IMR-90 (cell line): ENCODE measurements at regions not wholly inside any gene's neighbourhood (a gene's known extent, or its start where the extent isn't known, plus 50 kb on each side); places are given as distances from the start of the nearest gene placed in this dataset.

Experiments used
- ATAC-seq: fragments of 200-7000 bp; cut with Tn5 transposase; 2 replicates; pipeline ENCODE4 v1.9.1; 2020; ENCODE audit warnings: low read depth, mild to moderate bottlenecking, moderate library complexity
- BruUV-seq: library from RNA; stranded (reverse); fragments of 400-500 nt; replicated peaks from 2 replicates; lab custom pipeline; 2021; lab: Mats Ljungman, UMichigan
- CTCF ChIA-PET: fragments of 300-600 bp; formaldehyde crosslinking; extraction: SDS; loops from one replicate; lab custom pipeline; 2021; ENCODE audit warnings: antibody characterized with exemption; lab: Yijun Ruan, JAX
- POLR2A ChIA-PET: fragments of 300-600 bp; sonication (Branson Sonifier 250); formaldehyde crosslinking; loops from one replicate; lab custom pipeline; 2022; ENCODE audit warnings: antibody characterized with exemption; ENCODE audit not compliant: unreplicated experiment; lab: Charles Lee
- DNase-seq: peaks from one replicate; pipeline ENCODE4 v3.0.0; 2013
- H2AFZ ChIP-seq: replicated peaks from 2 replicates; pipeline ENCODE3; 2013; ENCODE audit warnings: low read length, mild to moderate bottlenecking; ENCODE audit not compliant: poor library complexity
- H2AK5ac ChIP-seq: 2 replicates; pipeline ENCODE4 v1.6.1; 2013; ENCODE audit warnings: low read depth, low read length, inconsistent platforms
- H2AK9ac ChIP-seq: replicated peaks from 2 replicates; pipeline ENCODE3; 2013; ENCODE audit warnings: mild to moderate bottlenecking, low read depth, low read length, moderate library complexity; ENCODE audit not compliant: poor library complexity
- H2BK120ac ChIP-seq: 2 replicates; pipeline ENCODE4 v1.6.1; 2013; ENCODE audit warnings: low read depth, low read length, inconsistent platforms
- H2BK15ac ChIP-seq: 3 replicates; pipeline ENCODE4 v1.6.1; 2013; ENCODE audit warnings: low read depth, low read length, inconsistent platforms
- H2BK20ac ChIP-seq: 2 replicates; pipeline ENCODE4 v1.6.1; 2013; ENCODE audit warnings: low read depth, mild to moderate bottlenecking, inconsistent platforms, low read length, moderate library complexity
- H2BK5ac ChIP-seq: 2 replicates; pipeline ENCODE4 v1.6.1; 2013; ENCODE audit warnings: mild to moderate bottlenecking, low read depth, low read length, inconsistent platforms; ENCODE audit not compliant: poor library complexity, severe bottlenecking
- H3K14ac ChIP-seq: replicated peaks from 2 replicates; pipeline ENCODE4 v1.6.1; 2013; ENCODE audit warnings: low read depth, low read length, inconsistent platforms
- H3K18ac ChIP-seq: 2 replicates; pipeline ENCODE4 v1.6.1; 2013; ENCODE audit warnings: low read depth, low read length, control low read depth
- H3K23ac ChIP-seq: 2 replicates; pipeline ENCODE4 v1.6.1; 2013; ENCODE audit warnings: low read depth, low read length, inconsistent platforms
- H3K27ac ChIP-seq: 2 replicates; pipeline ENCODE4 v1.5.1; 2013; ENCODE audit warnings: mild to moderate bottlenecking, control low read depth, low read length; ENCODE audit not compliant: insufficient read depth
- H3K27me3 ChIP-seq: 2 replicates; pipeline ENCODE4 v1.6.1; 2013; ENCODE audit warnings: low read length; ENCODE audit not compliant: control insufficient read depth, insufficient read depth
- H3K36me3 ChIP-seq: 2 replicates; pipeline ENCODE4 v1.6.1; 2013; ENCODE audit warnings: low read length, mixed read lengths; ENCODE audit not compliant: control insufficient read depth, insufficient read depth
- H3K4ac ChIP-seq: 2 replicates; pipeline ENCODE4 v1.6.1; 2013; ENCODE audit warnings: low read depth, low read length, inconsistent platforms
- H3K4me1 ChIP-seq: 2 replicates; pipeline ENCODE4 v1.6.1; 2013; ENCODE audit warnings: low read length, mixed read lengths; ENCODE audit not compliant: control insufficient read depth, insufficient read depth
- H3K4me2 ChIP-seq: 2 replicates; pipeline ENCODE4 v1.6.1; 2013; ENCODE audit warnings: low read depth, mild to moderate bottlenecking, control low read depth, low read length, moderate library complexity
- H3K4me3 ChIP-seq: 2 replicates; pipeline ENCODE4 v1.5.1; 2013; ENCODE audit warnings: low read depth, mild to moderate bottlenecking, control low read depth, low read length, moderate library complexity; ENCODE audit not compliant: insufficient read depth
- H3K56ac ChIP-seq: 2 replicates; pipeline ENCODE4 v1.6.1; 2013; ENCODE audit warnings: low read length, inconsistent platforms; ENCODE audit not compliant: insufficient read depth; ENCODE audit errors: extremely low read depth
- H3K79me1 ChIP-seq, 2 experiments: 2 replicates each; pipeline ENCODE4 v1.6.1; 2013; ENCODE audit warnings: low read length in 2 of 2, inconsistent platforms in 1 of 2, low read depth in 1 of 2
- H3K9ac ChIP-seq: 2 replicates; pipeline ENCODE4 v1.6.1; 2013; ENCODE audit warnings: low read depth, low read length, control low read depth
- H3K9me1 ChIP-seq: 2 replicates; pipeline ENCODE4 v1.6.1; 2013; ENCODE audit warnings: low read length, inconsistent platforms; ENCODE audit not compliant: insufficient read depth
- H3K9me3 ChIP-seq: 2 replicates; pipeline ENCODE4 v1.6.1; 2013; ENCODE audit warnings: low read length; ENCODE audit not compliant: control insufficient read depth, insufficient read depth
- H4K20me1 ChIP-seq: 2 replicates; pipeline ENCODE4 v1.6.1; 2013; ENCODE audit warnings: low read length, inconsistent platforms; ENCODE audit not compliant: insufficient read depth
- H4K5ac ChIP-seq: 2 replicates; pipeline ENCODE4 v1.6.1; 2013; ENCODE audit warnings: mild to moderate bottlenecking, low read depth, low read length, control low read depth
- H4K8ac ChIP-seq, 2 experiments: 2 replicates each; pipeline ENCODE4 v1.6.1; 2013; ENCODE audit warnings: low read depth in 2 of 2, low read length in 2 of 2, control low read depth in 1 of 2, inconsistent platforms in 1 of 2
- H4K91ac ChIP-seq: 2 replicates; pipeline ENCODE4 v1.6.1; 2013; ENCODE audit warnings: low read depth, low read length, inconsistent platforms; ENCODE audit not compliant: insufficient read depth
- BHLHE40 ChIP-seq: fragments of 150-350 bp; IDR thresholded peaks from 2 replicates; pipeline ENCODE4 v1.6.1; 2016; ENCODE audit warnings: mild to moderate bottlenecking, low read depth, low read length
- CEBPB ChIP-seq: IDR thresholded peaks from 2 replicates; pipeline ENCODE4 v1.6.1; 2012; ENCODE audit warnings: low read depth, low read length, improper control_type of control experiment
- CHD1 ChIP-seq: IDR thresholded peaks from 2 replicates; pipeline ENCODE4 v1.6.1; 2012; ENCODE audit warnings: low read depth, low read length, improper control_type of control experiment
- FOS ChIP-seq: fragments of 150-350 bp; IDR thresholded peaks from 2 replicates; pipeline ENCODE4 v1.6.1; 2016; ENCODE audit warnings: low read depth, low read length
- MAFK ChIP-seq: IDR thresholded peaks from 2 replicates; pipeline ENCODE4 v1.6.1; 2012; ENCODE audit warnings: low read depth, low read length, improper control_type of control experiment
- MAZ ChIP-seq: IDR thresholded peaks from 2 replicates; pipeline ENCODE4 v1.6.1; 2012; ENCODE audit warnings: low read depth, mild to moderate bottlenecking, low read length, improper control_type of control experiment, moderate library complexity, borderline replicate concordance
- POLR2A ChIP-seq: IDR thresholded peaks from 2 replicates; pipeline ENCODE4 v1.6.1; 2012; ENCODE audit warnings: mild to moderate bottlenecking, low read depth, low read length
- RAD21 ChIP-seq: IDR thresholded peaks from 2 replicates; pipeline ENCODE4 v1.6.1; 2012; ENCODE audit warnings: low read length, improper control_type of control experiment
- RFX5 ChIP-seq: IDR thresholded peaks from 2 replicates; pipeline ENCODE4 v1.8.0; 2012; ENCODE audit warnings: low read depth, mild to moderate bottlenecking, low read length, moderate library complexity
- SMC3 ChIP-seq: fragments of 150-350 bp; IDR thresholded peaks from 2 replicates; pipeline ENCODE4 v1.6.1; 2016; ENCODE audit warnings: low read depth, mild to moderate bottlenecking, antibody characterized with exemption, low read length, moderate library complexity
- WGBS, 2 experiments: methylation state at CpG; one replicate each; pipeline versions ENCODE4 v1.1.5 to v1.1.7; 2013; ENCODE audit warnings: missing lambda C conversion rate in 2 of 2; ENCODE audit not compliant: insufficient read length in 1 of 2; ENCODE audit errors: extremely low coverage in 2 of 2; 5-methylcytosine and 5-hydroxymethylcytosine counted together
- dilution Hi-C: fragments of 300-500 bp; cut with HindIII; formaldehyde crosslinking; loops from one replicate; pipeline ENCODE4 v1.14.3; 2018; ENCODE audit warnings: low sequenced_read_pairs; ENCODE audit not compliant: unreplicated experiment
- in situ Hi-C: fragments of 300-500 bp; cut with MboI; formaldehyde crosslinking; loops from 3 replicates; pipeline ENCODE4 v1.14.3; 2019; ENCODE audit warnings: low sequenced_read_pairs, inconsistent platforms, mixed read lengths
- intact Hi-C: fragments of 100-400 bp; cut with micrococcal nuclease; formaldehyde crosslinking; loops from 2 replicates; pipeline ENCODE4 v1.10.0; 2022
- TF ChIP-seq, protein P1 (sequence below): fragments of 150-350 bp; IDR thresholded peaks from 2 replicates; pipeline ENCODE4 v1.6.1; 2017; ENCODE audit warnings: mild to moderate bottlenecking, antibody characterized with exemption, low read length, low read depth

DNA sequence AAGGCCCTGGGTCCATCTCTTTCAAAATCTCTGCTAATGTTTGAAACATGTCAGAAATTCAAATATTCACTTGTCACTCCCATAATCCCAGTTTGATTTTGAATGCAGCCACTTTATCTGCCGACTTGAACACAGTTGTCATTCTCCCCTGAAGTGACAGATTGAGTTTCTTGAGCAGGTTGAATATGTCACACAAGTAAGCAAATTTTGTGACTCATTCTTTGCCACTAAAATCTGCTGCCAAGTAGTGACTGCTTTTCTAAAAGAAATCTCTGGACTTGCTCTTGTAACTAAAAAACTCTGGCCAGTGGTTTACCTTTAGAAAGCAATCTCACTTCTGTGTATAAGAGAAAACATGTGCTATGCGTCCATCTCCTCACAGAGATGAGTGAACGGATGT lies 357.1 kb downstream of the LMO7 start:
- Histone ChIP-seq H2BK20ac (no peak overlapping the region), H3K4me2 (no peak overlapping the region), H3K79me1 (no peaks in the 10 kb centered on the region), H3K4ac (no peak overlapping the region), H2BK120ac (no peak overlapping the region), H2AK9ac (no peak overlapping the region), H4K91ac (no peak overlapping the region), H2BK5ac (no peak overlapping the region), H3K9me1 (no peaks in the 10 kb centered on the region), H3K4me3 (no peak overlapping the region), H4K20me1 (no peaks in the 10 kb centered on the region), H3K18ac (no peak overlapping the region), H3K4me1 (no peaks in the 10 kb centered on the region), H4K5ac (no peak overlapping the region), H3K36me3 (no peaks in the 10 kb centered on the region), H3K9ac (no peak overlapping the region), H3K23ac (no peak overlapping the region), H3K9me3 (no peaks in the 10 kb centered on the region), H3K27me3 (no peaks in the 10 kb centered on the region; the same call in 1 of the 2 replicates), H3K14ac (no peak overlapping the region), H2BK15ac (no peak overlapping the region), H3K56ac (no peak overlapping the region), H2AFZ (no peak overlapping the region), H4K8ac (no peak overlapping the region), H3K27ac (no peak overlapping the region), H2AK5ac (no peak overlapping the region)
- WGBS, 2 experiments: no CpG with 5 or more reads among the region's 3 CpGs
- in situ Hi-C loops: no loop called here
- DNase-seq: no peak
- POLR2A ChIA-PET: no interaction called here
- CTCF ChIA-PET: no interaction called here
- ATAC-seq: no peak
- BruUV-seq: no TSS peak
- TF ChIP-seq POLR2A (no peak), SMC3 (no peak), CHD1 (no peak), MAZ (no peak), RFX5 (no peak), CEBPB (no peak), RAD21 (no peak), FOS (no peak), BHLHE40 (no peak), MAFK (no peak)
- TF ChIP-seq, protein P1, sequence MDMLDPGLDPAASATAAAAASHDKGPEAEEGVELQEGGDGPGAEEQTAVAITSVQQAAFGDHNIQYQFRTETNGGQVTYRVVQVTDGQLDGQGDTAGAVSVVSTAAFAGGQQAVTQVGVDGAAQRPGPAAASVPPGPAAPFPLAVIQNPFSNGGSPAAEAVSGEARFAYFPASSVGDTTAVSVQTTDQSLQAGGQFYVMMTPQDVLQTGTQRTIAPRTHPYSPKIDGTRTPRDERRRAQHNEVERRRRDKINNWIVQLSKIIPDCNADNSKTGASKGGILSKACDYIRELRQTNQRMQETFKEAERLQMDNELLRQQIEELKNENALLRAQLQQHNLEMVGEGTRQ: no peak
- dilution Hi-C loops: no loop called here
- intact Hi-C loops: no loop called here
